Fibroblast of pulmonary artery (primary cell): ENCODE measurements at regions not wholly inside any gene's neighbourhood (a gene's known extent, or its start where the extent isn't known, plus 50 kb on each side); places are given as distances from the start of the nearest gene placed in this dataset.

Experiments used
- DNase-seq: peaks from one replicate; pipeline ENCODE4 v3.0.0-alpha.2; 2010; ENCODE audit warnings: low read depth
- H3K4me3 ChIP-seq: replicated peaks from 2 replicates; pipeline ENCODE4 v1.5.1; 2011; ENCODE audit warnings: low read depth, mild to moderate bottlenecking, control low read depth, low read length, moderate library complexity
- TF ChIP-seq, protein P1 (sequence below): IDR thresholded peaks from 2 replicates; pipeline ENCODE4 v1.5.1; 2011; ENCODE audit warnings: mild to moderate bottlenecking, control low read depth, low read length, inconsistent platforms; ENCODE audit errors: missing control alignments

DNA sequence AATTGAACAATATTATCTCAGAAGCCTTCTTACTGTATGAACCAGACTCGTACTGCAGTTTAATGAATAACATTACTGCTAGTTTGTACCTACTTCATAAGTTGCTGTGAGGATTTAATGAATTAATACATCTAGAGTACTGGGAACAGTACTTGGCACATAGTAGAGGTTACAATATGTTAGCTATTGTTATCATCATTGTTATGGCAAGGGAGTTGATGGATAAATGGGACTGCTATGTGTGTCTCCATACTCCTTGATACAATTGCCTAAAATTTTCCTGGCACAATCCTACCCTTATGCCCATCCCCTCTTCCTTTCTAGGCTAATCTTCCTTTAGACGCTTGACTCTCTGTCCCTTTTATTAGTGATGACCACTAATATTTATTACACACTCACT, 473.6 kb downstream of the MCTP2 start:
- H3K4me3 ChIP-seq, result no peak overlapping the region
- TF ChIP-seq, protein P1, sequence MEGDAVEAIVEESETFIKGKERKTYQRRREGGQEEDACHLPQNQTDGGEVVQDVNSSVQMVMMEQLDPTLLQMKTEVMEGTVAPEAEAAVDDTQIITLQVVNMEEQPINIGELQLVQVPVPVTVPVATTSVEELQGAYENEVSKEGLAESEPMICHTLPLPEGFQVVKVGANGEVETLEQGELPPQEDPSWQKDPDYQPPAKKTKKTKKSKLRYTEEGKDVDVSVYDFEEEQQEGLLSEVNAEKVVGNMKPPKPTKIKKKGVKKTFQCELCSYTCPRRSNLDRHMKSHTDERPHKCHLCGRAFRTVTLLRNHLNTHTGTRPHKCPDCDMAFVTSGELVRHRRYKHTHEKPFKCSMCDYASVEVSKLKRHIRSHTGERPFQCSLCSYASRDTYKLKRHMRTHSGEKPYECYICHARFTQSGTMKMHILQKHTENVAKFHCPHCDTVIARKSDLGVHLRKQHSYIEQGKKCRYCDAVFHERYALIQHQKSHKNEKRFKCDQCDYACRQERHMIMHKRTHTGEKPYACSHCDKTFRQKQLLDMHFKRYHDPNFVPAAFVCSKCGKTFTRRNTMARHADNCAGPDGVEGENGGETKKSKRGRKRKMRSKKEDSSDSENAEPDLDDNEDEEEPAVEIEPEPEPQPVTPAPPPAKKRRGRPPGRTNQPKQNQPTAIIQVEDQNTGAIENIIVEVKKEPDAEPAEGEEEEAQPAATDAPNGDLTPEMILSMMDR, result no peak
- DNase-seq, result no peak

DNA sequence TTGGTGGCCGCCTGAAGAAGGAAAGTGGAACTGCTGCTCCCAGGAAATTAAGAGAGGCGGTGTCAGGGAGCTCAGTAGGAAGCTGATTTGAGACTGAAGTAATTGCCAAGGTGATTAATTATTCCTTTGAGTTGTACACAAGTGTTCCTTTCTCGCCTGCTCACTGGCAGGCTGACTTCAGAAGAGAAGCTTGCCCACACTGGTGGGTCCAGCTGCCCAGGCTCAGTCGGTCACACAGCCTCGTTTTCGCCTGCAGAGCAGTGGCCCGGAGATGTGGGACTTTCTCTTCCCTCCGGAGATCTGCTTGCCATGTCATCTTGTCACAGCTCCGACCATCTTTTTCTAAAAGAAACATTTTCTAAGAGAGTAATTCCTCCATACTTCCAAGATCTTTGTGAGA, 478.0 kb downstream of the MCTP2 start:
- no peak for DNase-seq
- no peak overlapping the region for H3K4me3 ChIP-seq
- TF ChIP-seq, protein P1, result no peak

DNA sequence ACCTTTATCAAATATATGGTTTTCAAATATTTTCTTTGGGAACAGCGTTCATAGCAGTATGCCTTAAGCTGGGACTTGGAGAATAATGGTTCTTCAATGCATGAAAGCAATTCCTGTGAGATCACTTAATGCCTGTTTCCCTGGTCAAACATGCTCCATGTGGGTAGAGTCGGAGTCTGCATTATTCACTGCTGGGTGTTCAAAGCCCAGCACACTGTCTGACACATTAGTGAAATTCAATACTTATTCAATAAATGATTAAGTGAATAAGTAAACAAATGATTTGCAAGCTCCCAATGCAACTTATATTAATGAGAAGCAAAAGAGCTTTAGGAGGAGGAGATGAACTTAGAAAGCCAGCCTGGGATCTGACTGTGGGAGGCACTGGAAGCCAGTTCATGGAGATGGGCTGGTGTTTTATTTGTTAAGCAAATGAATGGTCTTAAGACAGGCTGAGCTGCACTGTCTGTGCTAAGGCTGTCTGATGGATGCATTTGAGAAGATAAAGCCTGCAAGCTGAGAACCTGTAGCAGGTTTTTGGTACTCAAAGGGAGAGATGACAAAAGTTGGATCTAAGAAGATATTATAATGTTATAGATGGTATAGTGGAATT, 490.8 kb downstream of the MCTP2 start:
- no peak overlapping the region for H3K4me3 ChIP-seq
- no peak for DNase-seq
- TF ChIP-seq, protein P1, result no peak

DNA sequence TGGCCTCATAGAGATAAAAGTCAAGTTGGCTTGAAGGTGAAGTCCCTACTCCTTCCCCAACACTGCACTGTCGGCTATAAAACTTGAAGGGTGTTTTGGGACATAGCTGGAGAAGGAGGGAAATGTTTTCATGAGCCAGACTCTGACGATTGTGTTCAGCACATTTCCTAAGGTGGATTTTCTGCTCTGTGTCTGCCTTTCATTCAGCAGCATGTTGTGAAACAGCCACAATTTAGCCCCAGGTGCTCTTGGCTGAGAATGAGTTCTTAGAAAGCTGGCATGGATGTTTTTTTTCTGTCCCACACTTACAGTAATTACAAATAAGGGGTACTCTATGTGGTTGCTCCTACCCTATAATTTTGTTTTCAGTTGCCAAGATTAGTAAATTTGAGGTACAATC, 492.4 kb downstream of the MCTP2 start:
- DNase-seq, result no peak
- TF ChIP-seq, protein P1, result no peak
- no peak overlapping the region for H3K4me3 ChIP-seq

DNA sequence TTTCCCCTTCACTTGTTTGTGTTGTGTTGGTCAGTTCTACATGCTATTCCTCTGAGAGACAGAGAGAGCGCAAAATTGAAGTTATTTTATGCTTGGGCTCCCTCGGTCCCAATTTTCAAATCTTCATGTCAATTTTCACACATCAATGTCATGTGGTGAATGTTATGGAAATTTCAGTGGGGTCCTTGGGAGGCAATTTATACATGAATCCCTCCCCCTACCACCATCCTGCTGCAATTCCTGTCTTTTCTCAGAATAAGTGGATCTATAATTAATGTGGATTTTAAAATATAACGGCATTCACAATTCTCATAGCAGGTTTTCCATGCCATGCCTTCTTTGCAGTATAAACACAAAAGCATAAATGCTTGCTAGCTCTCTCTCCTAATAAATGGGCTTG, 499.9 kb downstream of the MCTP2 start:
- no peak overlapping the region for H3K4me3 ChIP-seq
- TF ChIP-seq, protein P1, result no peak
- DNase-seq, result no peak

DNA sequence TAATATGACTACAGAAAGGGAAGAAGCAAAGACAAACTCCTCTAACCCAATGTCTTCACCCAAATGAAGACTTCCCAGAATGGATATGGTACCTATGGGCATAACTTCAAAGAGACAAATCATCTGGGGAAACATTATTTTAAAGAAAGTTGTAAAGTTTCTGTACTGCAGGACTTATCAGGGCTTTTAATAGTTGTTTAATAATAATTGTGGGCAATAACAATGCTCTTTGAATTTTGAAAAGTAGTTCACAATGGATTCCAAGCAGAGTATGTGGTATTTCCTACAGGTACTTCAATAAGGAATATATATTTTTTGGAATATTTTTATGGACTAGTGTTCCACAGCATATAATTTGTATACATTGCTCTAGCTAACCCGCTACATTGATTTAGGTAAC, 503.1 kb downstream of the MCTP2 start:
- DNase-seq, result no peak
- H3K4me3 ChIP-seq, result no peak overlapping the region
- TF ChIP-seq, protein P1, result no peak

DNA sequence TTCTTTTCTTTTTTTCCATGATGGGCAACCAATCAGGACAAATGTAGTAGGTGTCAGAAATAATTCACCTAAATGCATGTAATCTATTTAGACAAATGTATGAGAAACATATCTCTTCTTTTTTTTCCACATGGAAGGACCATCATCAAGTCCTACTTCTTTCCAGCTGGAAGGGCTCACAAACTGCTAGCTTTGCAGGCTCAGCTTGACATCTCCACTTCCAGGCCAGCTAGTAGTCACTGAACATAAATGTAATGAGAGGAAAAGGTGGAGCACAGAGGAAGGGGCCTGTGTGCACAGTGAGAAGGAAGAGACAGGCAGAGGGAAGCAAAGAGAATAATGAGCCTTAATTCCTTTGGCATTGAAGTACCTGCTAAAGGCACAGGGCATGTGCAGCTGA, 504.9 kb downstream of the MCTP2 start:
- TF ChIP-seq, protein P1, result no peak
- DNase-seq, result no peak
- H3K4me3 ChIP-seq, result no peak overlapping the region
